H1 (cell line): ENCODE measurements at regions not wholly inside any gene's neighbourhood (a gene's known extent, or its start where the extent isn't known, plus 50 kb on each side); places are given as distances from the start of the nearest gene placed in this dataset.

ENCODE experiments used
- EGR1 ChIP-seq: IDR thresholded peaks from 2 replicates; pipeline ENCODE4 v1.6.1; 2011; ENCODE audit warnings: low read depth, low read length, borderline replicate concordance
- KDM5A ChIP-seq: fragments of 200-600 bp; IDR thresholded peaks from 2 replicates; pipeline ENCODE4 v1.7.1; 2012; ENCODE audit warnings: mild to moderate bottlenecking, low read length, inconsistent platforms, mixed read lengths
- PHF8 ChIP-seq: fragments of 200-600 bp; sonication (generic); conservative IDR thresholded peaks from 2 replicates; pipeline ENCODE4 v1.7.1; 2012; ENCODE audit warnings: low read depth, mild to moderate bottlenecking, inconsistent platforms, low read length, moderate library complexity
- YY1 ChIP-seq: IDR thresholded peaks from 2 replicates; pipeline ENCODE4 v1.6.1; 2011; ENCODE audit warnings: low read depth, mild to moderate bottlenecking, low read length

GRCh38 chr14:25803386-25804018 lies 753.6 kb upstream of the STXBP6 start (continued):
- TF ChIP-seq KDM5A: no peak
- no peak for TF ChIP-seq PHF8
- no peak for TF ChIP-seq YY1
- TF ChIP-seq EGR1: no peak
